ENCODE measurements at regions not wholly inside any gene's neighbourhood (a gene's known extent, or its start where the extent isn't known, plus 50 kb on each side); places are given as distances from the start of the nearest gene placed in this dataset.
"Not testable (repeated sequence)": the region's sequence is repeated elsewhere in the genome, so short reads cannot be mapped to it uniquely, and the experiment has no call there.

GRCh38 chr16:29156511-29156910 is 171.7 kb downstream of the LAT start:
- intact Hi-C loops (cut with micrococcal nuclease) = no loop called here
- Mint-ChIP-seq H3K27me3 (ENCODE audit: insufficient read depth) (no peaks in the 10 kb centered on the region), H3K27ac (peak overlapping the region; percentile 81), H3K4me1 (ENCODE audit: low read depth) (peaks cover 19% of the 10 kb centered on the region), H3K4me3 (no peak overlapping the region), H3K9me3 (no peaks in the 10 kb centered on the region), H3K36me3 (ENCODE audit: low read depth) (peaks cover 4% of the 10 kb centered on the region)
- DNase-seq (ENCODE audit: low spot score) = no peak

- H3K9me3 Mint-ChIP-seq; H3K36me3 Mint-ChIP-seq (ENCODE audit: low read depth); DNase-seq (ENCODE audit: low spot score); H3K27ac Mint-ChIP-seq; H3K4me3 Mint-ChIP-seq; H3K27me3 Mint-ChIP-seq (ENCODE audit: insufficient read depth); intact Hi-C loops (cut with micrococcal nuclease): not testable (repeated sequence)
- peaks cover 19% of the 10 kb centered on the region for H3K4me1 Mint-ChIP-seq (ENCODE audit: low read depth)
Measured at GRCh38 chr16:29155866-29156200, 171.0 kb downstream of the LAT start.

- H3K27me3 Mint-ChIP-seq (ENCODE audit: insufficient read depth); H3K9me3 Mint-ChIP-seq; DNase-seq (ENCODE audit: low spot score); intact Hi-C loops (cut with micrococcal nuclease); H3K36me3 Mint-ChIP-seq (ENCODE audit: low read depth); H3K4me3 Mint-ChIP-seq; H3K27ac Mint-ChIP-seq: not testable (repeated sequence)
- peaks cover 23% of the 10 kb centered on the region for H3K4me1 Mint-ChIP-seq (ENCODE audit: low read depth)
Measured at GRCh38 chr16:29155131-29155865, 170.4 kb downstream of the LAT start.

GRCh38 chr16:29154676-29155121 is 169.8 kb downstream of the LAT start:
- no peak overlapping the region for H3K27ac Mint-ChIP-seq
- no peak overlapping the region for H3K4me3 Mint-ChIP-seq
- H3K27me3 Mint-ChIP-seq (ENCODE audit: insufficient read depth) = no peaks in the 10 kb centered on the region
- intact Hi-C loops (cut with micrococcal nuclease) = no loop called here
- peaks cover 29% of the 10 kb centered on the region for H3K4me1 Mint-ChIP-seq (ENCODE audit: low read depth)
- H3K9me3 Mint-ChIP-seq = no peaks in the 10 kb centered on the region
- peaks cover 6% of the 10 kb centered on the region for H3K36me3 Mint-ChIP-seq (ENCODE audit: low read depth)
- DNase-seq (ENCODE audit: low spot score) = no peak

- no peak for DNase-seq (ENCODE audit: low spot score)
- H3K27me3 Mint-ChIP-seq (ENCODE audit: insufficient read depth) = no peaks in the 10 kb centered on the region
Measured at GRCh38 chr16:29154088-29154487, 169.2 kb downstream of the LAT start.

GRCh38 chr16:29153307-29153706 is 168.5 kb downstream of the LAT start:
- H3K36me3 Mint-ChIP-seq (ENCODE audit: low read depth); intact Hi-C loops (cut with micrococcal nuclease); H3K27ac Mint-ChIP-seq; DNase-seq (ENCODE audit: low spot score); H3K27me3 Mint-ChIP-seq (ENCODE audit: insufficient read depth); H3K4me3 Mint-ChIP-seq; H3K9me3 Mint-ChIP-seq: not testable (repeated sequence)
- H3K4me1 Mint-ChIP-seq (ENCODE audit: low read depth) = peaks cover 42% of the 10 kb centered on the region

More at GRCh38 chr16:29154088-29154487, 169.2 kb downstream of the LAT start:
- H3K36me3 Mint-ChIP-seq (ENCODE audit: low read depth) = peaks cover 8% of the 10 kb centered on the region
- H3K4me3 Mint-ChIP-seq = no peak overlapping the region
- intact Hi-C loops (cut with micrococcal nuclease) = no loop called here
- H3K4me1 Mint-ChIP-seq (ENCODE audit: low read depth) = peaks cover 35% of the 10 kb centered on the region
- no peak overlapping the region for H3K27ac Mint-ChIP-seq
- H3K9me3 Mint-ChIP-seq = no peaks in the 10 kb centered on the region

- H3K36me3 Mint-ChIP-seq (ENCODE audit: low read depth); H3K27me3 Mint-ChIP-seq (ENCODE audit: insufficient read depth); H3K9me3 Mint-ChIP-seq; DNase-seq (ENCODE audit: low spot score); H3K27ac Mint-ChIP-seq; intact Hi-C loops (cut with micrococcal nuclease); H3K4me3 Mint-ChIP-seq: not testable (repeated sequence)
- H3K4me1 Mint-ChIP-seq (ENCODE audit: low read depth) = peaks cover 43% of the 10 kb centered on the region
Measured at GRCh38 chr16:29152544-29153031, 167.7 kb downstream of the LAT start.

GRCh38 chr16:29151317-29151716 is 166.5 kb downstream of the LAT start:
- Mint-ChIP-seq H3K9me3 (no peaks in the 10 kb centered on the region), H3K4me3 (no peak overlapping the region), H3K27ac (no peak overlapping the region), H3K27me3 (ENCODE audit: insufficient read depth) (no peaks in the 10 kb centered on the region), H3K4me1 (ENCODE audit: low read depth) (peaks cover 30% of the 10 kb centered on the region), H3K36me3 (ENCODE audit: low read depth) (peaks cover 8% of the 10 kb centered on the region)
- DNase-seq (ENCODE audit: low spot score) = no peak
- intact Hi-C loops (cut with micrococcal nuclease) = no loop called here

GRCh38 chr16:29149912-29150311 is 165.1 kb downstream of the LAT start:
- intact Hi-C loops (cut with micrococcal nuclease); DNase-seq (ENCODE audit: low spot score); H3K27me3 Mint-ChIP-seq (ENCODE audit: insufficient read depth); H3K9me3 Mint-ChIP-seq; H3K36me3 Mint-ChIP-seq (ENCODE audit: low read depth): not testable (repeated sequence)
- peak overlapping the region; percentile 46 for H3K27ac Mint-ChIP-seq
- H3K4me3 Mint-ChIP-seq = peak overlapping the region; percentile 12
- H3K4me1 Mint-ChIP-seq (ENCODE audit: low read depth) = peaks cover 34% of the 10 kb centered on the region

- Mint-ChIP-seq H3K27ac (peak overlapping the region; percentile 60), H3K36me3 (ENCODE audit: low read depth) (peaks cover 6% of the 10 kb centered on the region), H3K4me1 (ENCODE audit: low read depth) (peaks cover 32% of the 10 kb centered on the region), H3K4me3 (peak overlapping the region; percentile 21), H3K9me3 (no peaks in the 10 kb centered on the region), H3K27me3 (ENCODE audit: insufficient read depth) (no peaks in the 10 kb centered on the region)
- peak; percentile 69 for DNase-seq (ENCODE audit: low spot score)
- intact Hi-C loops (cut with micrococcal nuclease) = no loop called here
Measured at GRCh38 chr16:29148867-29149272, 164.0 kb downstream of the LAT start.

GRCh38 chr16:29148131-29148691 is 163.4 kb downstream of the LAT start:
- Mint-ChIP-seq H3K27me3 (ENCODE audit: insufficient read depth) (no peaks in the 10 kb centered on the region), H3K9me3 (no peaks in the 10 kb centered on the region), H3K27ac (peak overlapping the region; percentile 60), H3K4me3 (peak overlapping the region; percentile 21), H3K36me3 (ENCODE audit: low read depth) (peaks cover 6% of the 10 kb centered on the region), H3K4me1 (ENCODE audit: low read depth) (peaks cover 32% of the 10 kb centered on the region)
- no peak for DNase-seq (ENCODE audit: low spot score)
- intact Hi-C loops (cut with micrococcal nuclease) = no loop called here

- H3K27ac Mint-ChIP-seq; H3K27me3 Mint-ChIP-seq (ENCODE audit: insufficient read depth); H3K9me3 Mint-ChIP-seq; intact Hi-C loops (cut with micrococcal nuclease); H3K36me3 Mint-ChIP-seq (ENCODE audit: low read depth); DNase-seq (ENCODE audit: low spot score); H3K4me3 Mint-ChIP-seq: not testable (repeated sequence)
- H3K4me1 Mint-ChIP-seq (ENCODE audit: low read depth) = peaks cover 32% of the 10 kb centered on the region
Measured at GRCh38 chr16:29147710-29148109, 162.9 kb downstream of the LAT start.

- H3K36me3 Mint-ChIP-seq (ENCODE audit: low read depth); H3K27ac Mint-ChIP-seq; DNase-seq (ENCODE audit: low spot score); H3K9me3 Mint-ChIP-seq; H3K4me3 Mint-ChIP-seq; intact Hi-C loops (cut with micrococcal nuclease); H3K27me3 Mint-ChIP-seq (ENCODE audit: insufficient read depth): not testable (repeated sequence)
- H3K4me1 Mint-ChIP-seq (ENCODE audit: low read depth) = peaks cover 32% of the 10 kb centered on the region
Measured at GRCh38 chr16:29146808-29147643, 162.2 kb downstream of the LAT start.
